ENCODE measurements at regions not wholly inside any gene's neighbourhood (a gene's known extent, or its start where the extent isn't known, plus 50 kb on each side); places are given as distances from the start of the nearest gene placed in this dataset.

- Mint-ChIP-seq H3K27ac (ENCODE audit: unreplicated experiment) (no peak overlapping the region), H3K9me3 (ENCODE audit: unreplicated experiment) (peaks cover 8% of the 10 kb centered on the region), H3K36me3 (ENCODE audit: low read depth, unreplicated experiment) (no peaks in the 10 kb centered on the region), H3K4me3 (ENCODE audit: unreplicated experiment) (no peak overlapping the region), H3K27me3 (ENCODE audit: low read depth, unreplicated experiment) (peaks cover 37% of the 10 kb centered on the region), H3K4me1 (ENCODE audit: low read depth, unreplicated experiment) (no peaks in the 10 kb centered on the region)
- no peaks in the 10 kb centered on the region for H3K79me2 ChIP-seq (ENCODE audit: insufficient read depth, low read length)
- FAIRE-seq = no peak
- H3K4me3 ChIP-seq (ENCODE audit: insufficient read depth, low read depth, low read length) = no peak overlapping the region
- peaks cover 4% of the 10 kb centered on the region for H3K27me3 ChIP-seq (ENCODE audit: insufficient read depth, low read length)
- H3K36me3 ChIP-seq (ENCODE audit: insufficient read depth, low read length) = no peaks in the 10 kb centered on the region
- H3K9ac ChIP-seq (ENCODE audit: low read length) = no peak overlapping the region
- no peaks in the 10 kb centered on the region for H3K4me1 ChIP-seq (ENCODE audit: insufficient read depth, low read length)
- no peaks in the 10 kb centered on the region for H3K9me3 ChIP-seq (ENCODE audit: insufficient read depth, low read depth, low read length)
- no peak overlapping the region for H3K27ac ChIP-seq (ENCODE audit: low read depth, low read length)
- no peak overlapping the region for H3K4me2 ChIP-seq (ENCODE audit: low read length)
- TF ChIP-seq CTCF (IDR thresholded peaks at IDR 0.05; ENCODE audit: insufficient read depth, low read depth, low read length) (no peak), EZH2 (IDR thresholded peaks at IDR 0.05; ENCODE audit: insufficient read depth, low read length) (no peak)
- no peak overlapping the region for H2AFZ ChIP-seq (ENCODE audit: low read depth, low read length)
- DNase-seq (ENCODE audit: low read depth) = no peak
- no peaks in the 10 kb centered on the region for H4K20me1 ChIP-seq (ENCODE audit: insufficient read depth, low read length)
Observed at GRCh38 chr1:30046751-30047150, 676.6 kb downstream of the MATN1 start.

GRCh38 chr1:30045304-30046090, 677.9 kb downstream of the MATN1 start:
- no peaks in the 10 kb centered on the region for H3K9me3 ChIP-seq (ENCODE audit: insufficient read depth, low read depth, low read length)
- no peak overlapping the region for H2AFZ ChIP-seq (ENCODE audit: low read depth, low read length)
- no peak for TF ChIP-seq EZH2 (IDR thresholded peaks at IDR 0.05; ENCODE audit: insufficient read depth, low read length)
- no peak for TF ChIP-seq CTCF (IDR thresholded peaks at IDR 0.05; ENCODE audit: insufficient read depth, low read depth, low read length)
- no peak for DNase-seq (ENCODE audit: low read depth)
- Mint-ChIP-seq H3K27ac (ENCODE audit: unreplicated experiment) (no peak overlapping the region), H3K27me3 (ENCODE audit: low read depth, unreplicated experiment) (peaks cover 33% of the 10 kb centered on the region), H3K4me1 (ENCODE audit: low read depth, unreplicated experiment) (no peaks in the 10 kb centered on the region), H3K4me3 (ENCODE audit: unreplicated experiment) (no peak overlapping the region), H3K36me3 (ENCODE audit: low read depth, unreplicated experiment) (no peaks in the 10 kb centered on the region), H3K9me3 (ENCODE audit: unreplicated experiment) (peaks cover 11% of the 10 kb centered on the region)
- H3K4me1 ChIP-seq (ENCODE audit: insufficient read depth, low read length) = no peaks in the 10 kb centered on the region
- H3K36me3 ChIP-seq (ENCODE audit: insufficient read depth, low read length) = no peaks in the 10 kb centered on the region
- no peaks in the 10 kb centered on the region for H4K20me1 ChIP-seq (ENCODE audit: insufficient read depth, low read length)
- peaks cover 2% of the 10 kb centered on the region for H3K27me3 ChIP-seq (ENCODE audit: insufficient read depth, low read length)
- no peak for FAIRE-seq
- no peak overlapping the region for H3K4me3 ChIP-seq (ENCODE audit: insufficient read depth, low read depth, low read length)
- no peak overlapping the region for H3K9ac ChIP-seq (ENCODE audit: low read length)
- H3K79me2 ChIP-seq (ENCODE audit: insufficient read depth, low read length) = no peaks in the 10 kb centered on the region
- H3K27ac ChIP-seq (ENCODE audit: low read depth, low read length) = no peak overlapping the region
- H3K4me2 ChIP-seq (ENCODE audit: low read length) = no peak overlapping the region

GRCh38 chr1:30044656-30045144, 678.7 kb downstream of the MATN1 start:
- Histone ChIP-seq H3K9ac (ENCODE audit: low read length) (no peak overlapping the region), H3K27me3 (ENCODE audit: insufficient read depth, low read length) (no peaks in the 10 kb centered on the region), H3K27ac (ENCODE audit: low read depth, low read length) (no peak overlapping the region), H2AFZ (ENCODE audit: low read depth, low read length) (no peak overlapping the region), H3K4me2 (ENCODE audit: low read length) (no peak overlapping the region), H3K4me3 (ENCODE audit: insufficient read depth, low read depth, low read length) (no peak overlapping the region), H3K9me3 (ENCODE audit: insufficient read depth, low read depth, low read length) (no peaks in the 10 kb centered on the region), H3K4me1 (ENCODE audit: insufficient read depth, low read length) (no peaks in the 10 kb centered on the region), H4K20me1 (ENCODE audit: insufficient read depth, low read length) (no peaks in the 10 kb centered on the region), H3K79me2 (ENCODE audit: insufficient read depth, low read length) (no peaks in the 10 kb centered on the region), H3K36me3 (ENCODE audit: insufficient read depth, low read length) (no peaks in the 10 kb centered on the region)
- no peaks in the 10 kb centered on the region for H3K4me1 Mint-ChIP-seq (ENCODE audit: low read depth, unreplicated experiment)
- no peaks in the 10 kb centered on the region for H3K36me3 Mint-ChIP-seq (ENCODE audit: low read depth, unreplicated experiment)
- peaks cover 8% of the 10 kb centered on the region for H3K9me3 Mint-ChIP-seq (ENCODE audit: unreplicated experiment)
- no peak for DNase-seq (ENCODE audit: low read depth)
- no peak for FAIRE-seq
- H3K27me3 Mint-ChIP-seq (ENCODE audit: low read depth, unreplicated experiment) = peaks cover 25% of the 10 kb centered on the region
- H3K4me3 Mint-ChIP-seq (ENCODE audit: unreplicated experiment) = no peak overlapping the region
- TF ChIP-seq EZH2 (IDR thresholded peaks at IDR 0.05; ENCODE audit: insufficient read depth, low read length) (no peak), CTCF (IDR thresholded peaks at IDR 0.05; ENCODE audit: insufficient read depth, low read depth, low read length) (no peak)
- no peak overlapping the region for H3K27ac Mint-ChIP-seq (ENCODE audit: unreplicated experiment)
